Jurkat, Clone E6-1 (cell line): ENCODE measurements at regions not wholly inside any gene's neighbourhood (a gene's known extent, or its start where the extent isn't known, plus 50 kb on each side); places are given as distances from the start of the nearest gene placed in this dataset.

ENCODE experiments used
- DNase-seq: peaks from one replicate; pipeline ENCODE4 v3.0.0-alpha.2; 2011; ENCODE audit warnings: low read depth, low spot score
- H3K4me3 ChIP-seq: 2 replicates; pipeline ENCODE4 v1.5.1; 2011; ENCODE audit warnings: mild to moderate bottlenecking, low read length, control low read depth, moderate library complexity

GRCh38 chr2:187155476-187155875, 292.6 kb downstream of the CALCRL start:
- H3K4me3 ChIP-seq, result no peak overlapping the region
- DNase-seq, result no peak

- no peak for DNase-seq
- no peak overlapping the region for H3K4me3 ChIP-seq
Observed at GRCh38 chr2:187150670-187151069, 297.4 kb downstream of the CALCRL start.

GRCh38 chr2:187148059-187148714, 299.2 kb upstream of the ZSWIM2 start:
- no peak for DNase-seq
- no peak overlapping the region for H3K4me3 ChIP-seq

- no peak overlapping the region for H3K4me3 ChIP-seq
- DNase-seq, result no peak
Observed at GRCh38 chr2:187143537-187143936, 294.6 kb upstream of the ZSWIM2 start.

GRCh38 chr2:187139469-187139868, 290.5 kb upstream of the ZSWIM2 start:
- no peak overlapping the region for H3K4me3 ChIP-seq
- DNase-seq, result no peak

GRCh38 chr2:187138265-187138664, 289.3 kb upstream of the ZSWIM2 start:
- H3K4me3 ChIP-seq, result no peak overlapping the region
- DNase-seq, result no peak

- no peak for DNase-seq
- H3K4me3 ChIP-seq, result no peak overlapping the region
Observed at GRCh38 chr2:187136646-187137045, 287.7 kb upstream of the ZSWIM2 start.

- DNase-seq, result no peak
- H3K4me3 ChIP-seq, result no peak overlapping the region
Observed at GRCh38 chr2:187134306-187134705, 285.3 kb upstream of the ZSWIM2 start.

- DNase-seq, result no peak
- H3K4me3 ChIP-seq, result no peak overlapping the region
Observed at GRCh38 chr2:187129868-187130267, 280.9 kb upstream of the ZSWIM2 start.

GRCh38 chr2:187129306-187129705, 280.3 kb upstream of the ZSWIM2 start:
- H3K4me3 ChIP-seq, result no peak overlapping the region
- DNase-seq, result no peak

- DNase-seq, result no peak
- H3K4me3 ChIP-seq, result no peak overlapping the region
Observed at GRCh38 chr2:187126247-187127005, 277.5 kb upstream of the ZSWIM2 start.

- DNase-seq, result no peak
- H3K4me3 ChIP-seq, result no peak overlapping the region
Observed at GRCh38 chr2:187125318-187125717, 276.3 kb upstream of the ZSWIM2 start.

- no peak for DNase-seq
- no peak overlapping the region for H3K4me3 ChIP-seq
Observed at GRCh38 chr2:187124529-187124928, 275.6 kb upstream of the ZSWIM2 start.

- H3K4me3 ChIP-seq, result no peak overlapping the region
- DNase-seq, result no peak
Observed at GRCh38 chr2:187118331-187119099, 269.5 kb upstream of the ZSWIM2 start.

GRCh38 chr2:187117483-187117882, 268.5 kb upstream of the ZSWIM2 start:
- no peak for DNase-seq
- no peak overlapping the region for H3K4me3 ChIP-seq

GRCh38 chr2:187115627-187116026, 266.7 kb upstream of the ZSWIM2 start:
- H3K4me3 ChIP-seq, result no peak overlapping the region
- no peak for DNase-seq

- no peak overlapping the region for H3K4me3 ChIP-seq
- DNase-seq, result no peak
Observed at GRCh38 chr2:187107001-187107400, 258.0 kb upstream of the ZSWIM2 start.

GRCh38 chr2:187105218-187105617, 256.2 kb upstream of the ZSWIM2 start:
- no peak for DNase-seq
- no peak overlapping the region for H3K4me3 ChIP-seq

GRCh38 chr2:187102381-187102780, 253.4 kb upstream of the ZSWIM2 start:
- no peak for DNase-seq
- no peak overlapping the region for H3K4me3 ChIP-seq

GRCh38 chr2:187098154-187098553, 249.2 kb upstream of the ZSWIM2 start:
- no peak for DNase-seq
- no peak overlapping the region for H3K4me3 ChIP-seq
